ENCODE measurements at regions not wholly inside any gene's neighbourhood (a gene's known extent, or its start where the extent isn't known, plus 50 kb on each side); places are given as distances from the start of the nearest gene placed in this dataset.
"Not testable (repeated sequence)": the region's sequence is repeated elsewhere in the genome, so short reads cannot be mapped to it uniquely, and the experiment has no call there.

DNA sequence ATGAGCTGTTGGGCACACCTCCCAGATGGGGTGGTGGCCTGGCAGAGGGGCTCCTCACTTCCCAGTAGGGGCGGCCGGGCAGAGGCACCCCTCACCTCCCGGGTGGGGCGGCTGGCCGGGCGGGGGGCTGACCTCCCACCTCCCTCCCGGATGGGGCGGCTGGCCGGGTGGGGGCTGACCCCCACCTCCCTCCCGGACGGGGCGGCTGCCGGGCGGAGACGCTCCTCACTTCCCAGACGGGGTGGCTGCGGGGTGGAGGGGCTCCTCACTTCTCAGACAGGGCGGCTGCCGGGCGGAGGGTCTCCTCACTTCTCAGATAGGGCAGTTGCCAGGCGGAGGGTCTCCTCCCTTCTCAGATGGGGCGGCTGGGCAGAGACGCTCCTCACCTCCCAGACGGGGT is 820.0 kb downstream of the ZPLD1 start:
- H3K18ac ChIP-seq (ENCODE audit: extremely low read depth, low read length); H3K79me1 ChIP-seq (ENCODE audit: low read depth, low read length); H3K4me2 ChIP-seq (ENCODE audit: insufficient read depth in 1 of 2, low read depth in 2 of 2, low read length in 2 of 2); H3K27ac ChIP-seq (ENCODE audit: low read depth, low read length); H4K8ac ChIP-seq (ENCODE audit: extremely low read depth, insufficient read depth, low read length); H3K56ac ChIP-seq (replicated peaks; ENCODE audit: insufficient read length, low read depth, low read length); H2BK5ac ChIP-seq (ENCODE audit: low read depth, low read length); H4K5ac ChIP-seq (ENCODE audit: insufficient read length, low read depth, low read length); H2BK12ac ChIP-seq (ENCODE audit: low read depth, low read length); H2BK15ac ChIP-seq (ENCODE audit: low read length); H3K79me2 ChIP-seq (ENCODE audit: control insufficient read depth in 1 of 2, insufficient read depth in 2 of 2, low read length in 2 of 2); FAIRE-seq; H3K4me1 ChIP-seq (replicated peaks in 1 of 4; ENCODE audit: control insufficient read depth in 3 of 4, insufficient read depth in 4 of 4, low read length in 3 of 4); DNase-seq (ENCODE audit: low read depth in 1 of 2, low spot score in 2 of 2); POLR2A ChIA-PET (ENCODE audit: partially characterized antibody); H3K23ac ChIP-seq (ENCODE audit: insufficient read length); H3K9ac ChIP-seq (replicated peaks in 1 of 4; ENCODE audit: extremely low read depth in 1 of 4, low read depth in 3 of 4, low read length in 3 of 4); H4K20me1 ChIP-seq (replicated peaks in 1 of 2; ENCODE audit: control insufficient read depth in 1 of 2, insufficient read depth in 2 of 2, low read length in 2 of 2); H2AK5ac ChIP-seq (ENCODE audit: low read depth, low read length); CTCF ChIA-PET (ENCODE audit: partially characterized antibody); H3K27me3 ChIP-seq (replicated peaks in 1 of 4; ENCODE audit: control insufficient read depth in 3 of 4, extremely low read depth in 1 of 4, insufficient read depth in 3 of 4, low read length in 3 of 4); H3K4ac ChIP-seq (replicated peaks; ENCODE audit: insufficient read length, low read depth, low read length); H4K91ac ChIP-seq (replicated peaks; ENCODE audit: insufficient read length, low read length); H2BK20ac ChIP-seq (ENCODE audit: low read length); H3K9me3 ChIP-seq (ENCODE audit: insufficient read depth in 2 of 2, low read depth in 1 of 2, low read length in 1 of 2); H3K36me3 ChIP-seq (ENCODE audit: control insufficient read depth in 2 of 4, insufficient read depth in 4 of 4, low read length in 3 of 4); H3K23me2 ChIP-seq (ENCODE audit: low read depth, low read length); H2AFZ ChIP-seq (ENCODE audit: low read length); H3K14ac ChIP-seq (ENCODE audit: insufficient read length); H2BK120ac ChIP-seq (replicated peaks; ENCODE audit: low read depth, low read length); H3K4me3 ChIP-seq (ENCODE audit: extremely low read depth in 1 of 4, insufficient read depth in 2 of 4, low read depth in 3 of 4, low read length in 4 of 4): not testable (repeated sequence)
- WGBS, 2 experiments (ENCODE audit: extremely low coverage in 1 of 2, insufficient coverage in 1 of 2, insufficient read length in 1 of 2, insufficient replicate concordance in 2 of 2, low coverage in 1 of 2, low lambda C conversion rate in 2 of 2, missing lambda C conversion rate in 1 of 2), result no CpG with 5 or more reads among the region's 24 CpGs
